Thoracic aorta (tissue), 2 donors: ENCODE measurements at regions not wholly inside any gene's neighbourhood (a gene's known extent, or its start where the extent isn't known, plus 50 kb on each side); places are given as distances from the start of the nearest gene placed in this dataset.

Source experiments
- ATAC-seq: fragments of 150-250 bp; one replicate; pipeline ENCODE4 v1.8.0; 2017; ENCODE audit warnings: low read depth; ENCODE audit not compliant: insufficient number of reproducible peaks, low FRiP score
- DNase-seq: peaks from one replicate; pipeline ENCODE4 v3.0.0-alpha.2; 2020; ENCODE audit warnings: low spot score
- H3K27ac ChIP-seq, 2 donors: fragments of 200-600 bp; sonication (generic); 1 replicate in 1 of 2; 2 replicates in 1 of 2; pipeline ENCODE4 v1.5.1; 2016; ENCODE audit warnings: mild to moderate bottlenecking in 2 of 2, moderate library complexity in 2 of 2
- H3K27me3 ChIP-seq: fragments of 200-600 bp; sonication (generic); replicated peaks from 2 replicates; pipeline ENCODE4 v1.6.0; 2016; ENCODE audit warnings: mild to moderate bottlenecking; ENCODE audit not compliant: insufficient read depth
- H3K36me3 ChIP-seq: fragments of 200-600 bp; sonication (generic); one replicate; pipeline ENCODE4 v1.5.1; 2016
- H3K4me1 ChIP-seq, 2 donors: fragments of 200-600 bp; sonication (generic); 1 replicate in 1 of 2; 2 replicates in 1 of 2; pipeline versions ENCODE4 v1.5.1 to v1.6.0; 2016; ENCODE audit warnings: low read depth in 2 of 2, mild to moderate bottlenecking in 1 of 2; ENCODE audit not compliant: control insufficient read depth in 1 of 2
- H3K4me3 ChIP-seq: fragments of 200-600 bp; sonication (generic); 2 replicates; pipeline ENCODE4 v1.5.1; 2016; ENCODE audit warnings: mild to moderate bottlenecking
- H3K9me3 ChIP-seq: fragments of 200-600 bp; sonication (generic); 2 replicates; pipeline ENCODE4 v1.5.1; 2016
- CTCF ChIP-seq: fragments of 200-600 bp; sonication (generic); IDR thresholded peaks from one replicate; pipeline ENCODE4 v1.5.1; 2019; ENCODE audit warnings: antibody characterized with exemption

- TF ChIP-seq CTCF, result no peak
- no peak overlapping the region for H3K4me3 ChIP-seq
- H3K9me3 ChIP-seq, result no peaks in the 10 kb centered on the region
- no peaks in the 10 kb centered on the region for H3K4me1 ChIP-seq
- H3K27ac ChIP-seq, result no peak overlapping the region
- no peak for ATAC-seq
- H3K36me3 ChIP-seq, result no peaks in the 10 kb centered on the region
- no peaks in the 10 kb centered on the region for H3K27me3 ChIP-seq
- DNase-seq, result no peak
Measured at GRCh38 chr6:104400844-104401243, 458.9 kb downstream of the HACE1 start.

GRCh38 chr6:104396077-104396476 is 463.6 kb downstream of the HACE1 start:
- no peaks in the 10 kb centered on the region for H3K9me3 ChIP-seq
- ATAC-seq, result no peak
- DNase-seq, result no peak
- TF ChIP-seq CTCF, result no peak
- H3K27me3 ChIP-seq, result no peaks in the 10 kb centered on the region
- no peak overlapping the region for H3K27ac ChIP-seq
- no peaks in the 10 kb centered on the region for H3K36me3 ChIP-seq
- H3K4me1 ChIP-seq, result no peaks in the 10 kb centered on the region
- H3K4me3 ChIP-seq, result no peak overlapping the region

- H3K36me3 ChIP-seq, result no peaks in the 10 kb centered on the region
- TF ChIP-seq CTCF, result no peak
- H3K4me3 ChIP-seq, result no peak overlapping the region
- H3K27me3 ChIP-seq, result no peaks in the 10 kb centered on the region
- H3K27ac ChIP-seq, result no peak overlapping the region
- ATAC-seq, result no peak
- no peaks in the 10 kb centered on the region for H3K9me3 ChIP-seq
- no peak for DNase-seq
- no peaks in the 10 kb centered on the region for H3K4me1 ChIP-seq
Measured at GRCh38 chr6:104381907-104382306, 477.8 kb downstream of the HACE1 start.

- no peak for TF ChIP-seq CTCF
- no peaks in the 10 kb centered on the region for H3K36me3 ChIP-seq
- no peaks in the 10 kb centered on the region for H3K27me3 ChIP-seq
- H3K9me3 ChIP-seq, result no peaks in the 10 kb centered on the region
- DNase-seq (no peak), ATAC-seq (no peak)
- H3K4me3 ChIP-seq, result no peak overlapping the region
- H3K27ac ChIP-seq, result no peak overlapping the region
- no peaks in the 10 kb centered on the region for H3K4me1 ChIP-seq
Measured at GRCh38 chr6:104365451-104366234, 494.1 kb downstream of the HACE1 start.

GRCh38 chr6:104357928-104358327 is 501.8 kb downstream of the HACE1 start:
- no peak for DNase-seq
- H3K36me3 ChIP-seq, result no peaks in the 10 kb centered on the region
- no peaks in the 10 kb centered on the region for H3K4me1 ChIP-seq
- no peak overlapping the region for H3K27ac ChIP-seq
- TF ChIP-seq CTCF, result no peak
- no peaks in the 10 kb centered on the region for H3K9me3 ChIP-seq
- ATAC-seq, result no peak
- no peak overlapping the region for H3K4me3 ChIP-seq
- H3K27me3 ChIP-seq, result no peaks in the 10 kb centered on the region
